AG04450 (cell line): ENCODE measurements at regions not wholly inside any gene's neighbourhood (a gene's known extent, or its start where the extent isn't known, plus 50 kb on each side); places are given as distances from the start of the nearest gene placed in this dataset.

ENCODE experiments used
- CTCF ChIA-PET: fragments of 300-600, 350-600 bp; formaldehyde crosslinking; extraction: SDS; loops from one replicate; lab custom pipeline; 2022; ENCODE audit warnings: antibody characterized with exemption, inconsistent platforms; lab: Charles Lee
- POLR2A ChIA-PET: fragments of 350-600 bp; formaldehyde crosslinking; extraction: SDS; loops from one replicate; lab custom pipeline; 2021; ENCODE audit warnings: antibody characterized with exemption, inconsistent platforms; lab: Yijun Ruan, JAX
- DNase-seq: peaks from one replicate; pipeline ENCODE4 v3.0.0-alpha.2; 2011; ENCODE audit warnings: low read depth, low spot score
- H3K27ac ChIP-seq: one replicate; pipeline ENCODE4 v1.5.1; 2012; ENCODE audit warnings: low read depth, low read length, control low read depth
- H3K27me3 ChIP-seq: one replicate; pipeline ENCODE4 v1.6.0; 2012; ENCODE audit warnings: low read length; ENCODE audit not compliant: control insufficient read depth, insufficient read depth
- H3K4me3 ChIP-seq: 2 replicates; pipeline ENCODE4 v1.5.1; 2011; ENCODE audit warnings: mild to moderate bottlenecking, low read depth, low read length, control low read depth
- H3K9me3 ChIP-seq: 2 replicates; pipeline ENCODE4 v1.5.1; 2012; ENCODE audit warnings: low read length; ENCODE audit not compliant: control insufficient read depth, insufficient read depth
- TF ChIP-seq, protein P1 (sequence below): IDR thresholded peaks from 2 replicates; pipeline ENCODE4 v1.5.1; 2011; ENCODE audit warnings: low read depth, low read length, control low read depth, inconsistent platforms

DNA sequence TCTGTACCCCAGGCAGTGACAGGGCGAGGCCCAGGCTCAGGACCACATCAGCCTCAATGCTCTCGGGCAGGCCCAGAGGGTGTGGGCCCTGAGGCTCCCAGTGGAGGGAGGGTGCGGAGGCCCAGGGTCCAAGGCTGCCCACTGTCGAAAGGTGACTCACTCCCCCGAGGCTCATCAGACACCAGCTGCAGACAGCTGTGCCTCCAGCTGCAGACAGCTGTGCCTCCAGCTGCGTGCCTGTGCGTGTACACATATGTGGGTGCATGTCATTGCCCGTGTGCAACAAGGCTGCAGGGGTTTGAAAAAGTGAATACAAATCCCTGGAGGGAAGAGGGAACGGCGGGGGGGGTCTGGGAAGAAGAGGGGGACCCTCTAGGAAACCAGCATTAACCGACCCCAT, 134.3 kb downstream of the BRD1 start:
- POLR2A ChIA-PET: no interaction called here
- no peak overlapping the region for H3K4me3 ChIP-seq
- no peak overlapping the region for H3K27ac ChIP-seq
- TF ChIP-seq, protein P1, sequence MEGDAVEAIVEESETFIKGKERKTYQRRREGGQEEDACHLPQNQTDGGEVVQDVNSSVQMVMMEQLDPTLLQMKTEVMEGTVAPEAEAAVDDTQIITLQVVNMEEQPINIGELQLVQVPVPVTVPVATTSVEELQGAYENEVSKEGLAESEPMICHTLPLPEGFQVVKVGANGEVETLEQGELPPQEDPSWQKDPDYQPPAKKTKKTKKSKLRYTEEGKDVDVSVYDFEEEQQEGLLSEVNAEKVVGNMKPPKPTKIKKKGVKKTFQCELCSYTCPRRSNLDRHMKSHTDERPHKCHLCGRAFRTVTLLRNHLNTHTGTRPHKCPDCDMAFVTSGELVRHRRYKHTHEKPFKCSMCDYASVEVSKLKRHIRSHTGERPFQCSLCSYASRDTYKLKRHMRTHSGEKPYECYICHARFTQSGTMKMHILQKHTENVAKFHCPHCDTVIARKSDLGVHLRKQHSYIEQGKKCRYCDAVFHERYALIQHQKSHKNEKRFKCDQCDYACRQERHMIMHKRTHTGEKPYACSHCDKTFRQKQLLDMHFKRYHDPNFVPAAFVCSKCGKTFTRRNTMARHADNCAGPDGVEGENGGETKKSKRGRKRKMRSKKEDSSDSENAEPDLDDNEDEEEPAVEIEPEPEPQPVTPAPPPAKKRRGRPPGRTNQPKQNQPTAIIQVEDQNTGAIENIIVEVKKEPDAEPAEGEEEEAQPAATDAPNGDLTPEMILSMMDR: no peak
- no peak for DNase-seq
- H3K9me3 ChIP-seq: peaks cover 59% of the 10 kb centered on the region
- CTCF ChIA-PET: no interaction called here
- no peaks in the 10 kb centered on the region for H3K27me3 ChIP-seq

DNA sequence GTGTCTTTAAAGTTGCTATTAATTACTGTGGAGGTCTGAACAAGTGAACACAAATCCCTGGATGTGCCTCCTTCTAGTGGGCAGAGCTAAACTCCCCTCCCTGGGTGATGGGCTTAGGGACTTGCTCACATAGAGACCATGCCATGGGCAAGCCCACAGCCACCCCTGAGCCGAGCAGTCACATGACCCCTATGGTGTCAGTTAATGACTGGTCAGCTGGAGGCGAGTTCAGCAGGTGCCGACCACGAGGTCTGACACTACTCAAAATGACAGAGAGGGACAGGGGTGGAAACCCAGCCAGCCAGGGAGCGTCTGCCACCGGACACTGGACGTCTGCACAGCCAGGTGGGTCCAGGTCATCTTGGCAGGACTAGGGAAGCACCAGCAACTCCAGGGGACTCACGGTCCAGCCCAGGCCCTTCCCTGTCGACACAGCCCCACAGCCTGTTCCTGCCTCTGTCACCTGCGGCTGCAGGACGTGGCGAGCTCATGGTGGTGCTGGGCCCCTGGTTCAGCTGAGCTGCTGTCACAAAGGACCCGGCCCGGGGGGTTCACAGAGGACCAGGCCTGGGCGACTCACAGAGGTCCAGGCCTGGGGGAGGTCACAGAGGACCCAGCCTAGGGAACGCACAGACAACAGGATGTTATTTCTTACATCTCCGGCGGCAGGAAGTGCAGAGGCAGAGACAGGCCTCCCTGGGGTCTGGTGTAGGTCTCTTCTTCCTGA, 135.0 kb downstream of the BRD1 start:
- Histone ChIP-seq H3K27ac (no peak overlapping the region), H3K4me3 (no peak overlapping the region), H3K27me3 (no peaks in the 10 kb centered on the region), H3K9me3 (peaks cover 66% of the 10 kb centered on the region)
- TF ChIP-seq, protein P1: no peak
- DNase-seq: no peak
- ChIA-PET POLR2A (no interaction called here), CTCF (no interaction called here)

DNA sequence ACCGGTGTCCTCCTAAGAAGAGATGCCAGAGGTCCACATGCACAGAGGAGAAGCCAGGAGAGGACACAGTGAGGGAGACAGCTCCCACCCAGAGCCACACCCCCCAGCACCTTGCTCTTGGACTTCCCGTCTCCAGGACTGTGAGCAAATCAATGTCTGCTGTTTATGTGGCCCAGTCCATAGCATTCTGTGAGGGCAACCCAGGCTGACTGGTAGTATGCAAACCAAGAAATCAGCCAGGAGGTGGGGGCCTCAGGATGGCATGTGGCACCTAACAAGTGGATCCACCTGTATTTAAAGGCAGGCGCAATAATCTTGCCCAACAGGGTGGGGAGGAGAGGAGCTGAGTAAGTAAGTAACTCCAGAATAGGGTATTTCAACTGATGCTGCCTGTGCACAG, 136.4 kb downstream of the BRD1 start:
- no peaks in the 10 kb centered on the region for H3K27me3 ChIP-seq
- H3K9me3 ChIP-seq: peaks cover 78% of the 10 kb centered on the region
- CTCF ChIA-PET: no interaction called here
- no peak overlapping the region for H3K27ac ChIP-seq
- POLR2A ChIA-PET: no interaction called here
- no peak overlapping the region for H3K4me3 ChIP-seq
- TF ChIP-seq, protein P1: no peak
- DNase-seq: no peak

DNA sequence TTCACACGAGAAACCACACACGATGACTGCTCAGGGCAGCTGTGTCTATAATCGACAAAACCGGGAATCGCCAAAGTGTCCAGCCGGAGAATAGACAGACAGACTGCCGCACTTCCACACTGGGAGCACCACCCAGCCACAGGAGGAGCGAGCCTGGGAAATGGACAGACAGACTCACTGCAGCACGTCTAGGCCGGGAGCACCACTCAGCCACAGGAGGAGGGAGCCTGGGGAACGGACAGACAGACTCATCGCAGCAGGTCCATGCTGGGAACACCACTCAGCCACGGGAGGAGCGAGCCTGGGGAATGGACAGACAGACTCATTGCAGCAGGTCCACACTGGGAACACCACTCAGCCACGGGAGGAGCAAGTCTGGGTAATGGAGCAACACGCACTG, 137.2 kb downstream of the BRD1 start:
- DNase-seq: no peak
- peaks cover 83% of the 10 kb centered on the region for H3K9me3 ChIP-seq
- TF ChIP-seq, protein P1: no peak
- CTCF ChIA-PET: no interaction called here
- H3K27me3 ChIP-seq: no peaks in the 10 kb centered on the region
- POLR2A ChIA-PET: no interaction called here
- H3K27ac ChIP-seq: no peak overlapping the region
- H3K4me3 ChIP-seq: no peak overlapping the region

DNA sequence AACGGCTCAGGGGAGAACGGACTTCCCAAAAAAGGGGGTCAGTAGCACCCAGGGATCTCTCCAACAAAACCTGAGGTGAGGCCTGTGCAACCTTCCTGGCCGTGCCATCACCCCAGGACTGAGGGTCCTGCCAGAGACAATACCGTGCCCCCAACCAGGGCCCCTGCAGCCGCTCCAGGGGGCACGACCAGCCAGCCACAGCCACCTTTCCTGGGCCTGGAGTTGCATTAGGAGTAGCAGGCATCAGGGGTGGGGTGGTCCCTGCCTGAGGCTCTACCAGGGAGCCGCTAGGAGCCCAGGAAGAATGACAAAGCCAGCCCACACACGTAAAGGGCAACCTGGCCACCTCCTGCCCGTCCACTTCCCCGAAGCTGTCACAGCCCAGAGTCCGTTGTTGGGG, 137.8 kb downstream of the BRD1 start:
- TF ChIP-seq, protein P1: no peak
- Histone ChIP-seq H3K4me3 (no peak overlapping the region), H3K27ac (no peak overlapping the region), H3K9me3 (peaks cover 79% of the 10 kb centered on the region), H3K27me3 (no peaks in the 10 kb centered on the region)
- ChIA-PET POLR2A (no interaction called here), CTCF (no interaction called here)
- no peak for DNase-seq
